CD4-positive, CD25-positive, alpha-beta regulatory T cell (primary cell): ENCODE measurements at regions not wholly inside any gene's neighbourhood (a gene's known extent, or its start where the extent isn't known, plus 50 kb on each side); places are given as distances from the start of the nearest gene placed in this dataset.
A peak's percentile ranks its signal among the peaks of the same experiment; 100 is the strongest.

ENCODE experiments used
- ATAC-seq, 2 donors: fragments of 150-1000 bp; cut with Tn5 transposase; one replicate each; pipeline ENCODE4 v1.10.0; 2021; ENCODE audit warnings: low read depth in 2 of 2, moderate number of reproducible peaks in 2 of 2, moderate library complexity in 1 of 2
- DNase-seq, 3 donors: peaks; one replicate each; pipeline versions ENCODE4 v3.0.0 to v3.0.0-alpha.2; 2012 to 2022; ENCODE audit warnings: mixed read lengths in 1 of 3
- H3K27ac ChIP-seq: one replicate; pipeline ENCODE4 v1.7.0; 2013; ENCODE audit warnings: mild to moderate bottlenecking, low read length; ENCODE audit not compliant: insufficient read depth, poor library complexity, severe bottlenecking
- H3K27me3 ChIP-seq: one replicate; pipeline ENCODE4 v1.7.0; 2013; ENCODE audit warnings: low read length; ENCODE audit not compliant: control insufficient read depth, insufficient read depth
- H3K36me3 ChIP-seq: one replicate; pipeline ENCODE4 v1.7.0; 2013; ENCODE audit warnings: mild to moderate bottlenecking, low read length, moderate library complexity; ENCODE audit not compliant: control insufficient read depth, insufficient read depth
- H3K4me1 ChIP-seq: 2 replicates; pipeline ENCODE4 v1.7.0; 2013; ENCODE audit warnings: mild to moderate bottlenecking, low read length; ENCODE audit not compliant: insufficient read depth, control insufficient read depth, poor library complexity, severe bottlenecking
- H3K4me3 ChIP-seq: one replicate; pipeline ENCODE4 v1.7.0; 2013; ENCODE audit warnings: low read depth, mild to moderate bottlenecking, low read length, moderate library complexity
- H3K9me3 ChIP-seq, 2 experiments: 1 replicate in 1 of 2; 2 replicates in 1 of 2; pipeline ENCODE4 v1.7.0; 2013; ENCODE audit warnings: low read length in 2 of 2, mild to moderate bottlenecking in 1 of 2, moderate library complexity in 1 of 2; ENCODE audit not compliant: control insufficient read depth in 2 of 2
- H3K27ac Mint-ChIP-seq, 3 donors: one replicate each; pipeline ENCODE4 v1.8.0; 2020 to 2022; ENCODE audit warnings: mild to moderate bottlenecking in 3 of 3, mixed read lengths in 3 of 3, moderate library complexity in 2 of 3
- H3K27me3 Mint-ChIP-seq: one replicate; pipeline ENCODE4 v1.8.0; 2022; ENCODE audit warnings: mild to moderate bottlenecking, mixed read lengths
- H3K36me3 Mint-ChIP-seq: one replicate; pipeline ENCODE4 v1.8.0; 2020; ENCODE audit warnings: mixed read lengths
- H3K4me1 Mint-ChIP-seq, 4 donors: one replicate each; pipeline ENCODE4 v1.8.0; 2020 to 2022; ENCODE audit warnings: mixed read lengths in 4 of 4, mild to moderate bottlenecking in 1 of 4
- H3K4me3 Mint-ChIP-seq, 4 donors: one replicate each; pipeline ENCODE4 v1.8.0; 2020 to 2022; ENCODE audit warnings: mild to moderate bottlenecking in 4 of 4, mixed read lengths in 4 of 4, moderate library complexity in 3 of 4
- H3K9me3 Mint-ChIP-seq, 7 donors: one replicate each; pipeline ENCODE4 v1.8.0; 2020 to 2022; ENCODE audit warnings: mixed read lengths in 7 of 7, mild to moderate bottlenecking in 3 of 7, moderate library complexity in 2 of 7

DNA sequence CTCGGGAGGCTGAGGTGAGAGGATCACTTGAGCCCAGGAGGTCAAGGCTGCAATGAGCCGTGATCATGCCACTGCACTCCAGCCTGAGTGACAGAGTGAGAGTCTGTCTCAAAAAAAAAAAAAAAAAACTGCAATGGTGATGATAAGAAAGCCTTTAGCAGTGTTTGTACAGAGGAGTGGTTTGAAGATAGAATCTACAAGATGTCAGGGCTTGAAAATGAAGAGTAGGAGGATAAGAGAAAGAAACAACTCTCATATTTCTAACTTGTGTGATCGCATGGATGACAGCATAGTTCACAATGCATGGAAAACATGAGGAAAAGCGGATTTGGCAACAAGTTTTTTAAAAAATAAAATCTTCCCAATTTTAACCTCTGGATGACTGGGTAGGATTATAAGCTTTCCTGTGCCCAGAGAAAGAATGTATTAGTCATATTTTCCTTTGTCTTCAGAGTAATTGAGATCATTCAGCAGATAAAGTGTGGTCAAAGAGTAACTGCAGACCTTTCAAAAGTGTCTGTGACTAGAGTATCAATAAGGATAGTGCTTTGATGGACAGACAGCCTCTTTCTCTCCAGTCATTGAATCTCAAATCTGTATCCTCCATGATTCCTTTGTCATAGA lies 328.1 kb downstream of the CASP12 start:
- H3K27me3 Mint-ChIP-seq: no peaks in the 10 kb centered on the region
- H3K36me3 ChIP-seq: no peaks in the 10 kb centered on the region

DNA sequence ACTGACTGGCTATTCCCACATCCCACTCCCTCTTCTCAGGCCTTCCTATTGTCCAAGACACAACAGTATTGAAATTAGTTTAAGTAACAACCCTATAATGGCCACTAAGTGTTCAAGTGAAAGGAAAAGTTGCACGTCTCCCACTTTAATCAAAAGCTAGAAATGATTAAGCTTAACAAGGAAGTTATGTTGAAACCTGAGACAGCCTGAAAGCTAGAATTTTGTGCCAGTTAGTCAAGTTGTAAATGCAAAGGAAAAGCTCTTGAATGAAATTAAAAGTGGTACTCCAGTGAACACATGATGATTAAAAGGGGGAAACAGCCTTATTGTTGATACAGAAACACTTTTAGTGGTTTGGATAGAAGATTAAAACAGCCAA lies 332.7 kb downstream of the CASP12 start:
- no peaks in the 10 kb centered on the region for H3K4me1 Mint-ChIP-seq
- Histone ChIP-seq H3K36me3 (no peaks in the 10 kb centered on the region), H3K9me3 (no peaks in the 10 kb centered on the region), H3K4me1 (no peaks in the 10 kb centered on the region), H3K27ac (no peak overlapping the region), H3K4me3 (no peak overlapping the region), H3K27me3 (no peaks in the 10 kb centered on the region)
- H3K27me3 Mint-ChIP-seq: no peaks in the 10 kb centered on the region
- H3K9me3 Mint-ChIP-seq: peaks cover 0 to 6% (median 2%) of the 10 kb centered on the region in 7 donors
- no peaks in the 10 kb centered on the region for H3K36me3 Mint-ChIP-seq
- DNase-seq (no peak), ATAC-seq (no peak)
- H3K4me3 Mint-ChIP-seq: no peak overlapping the region
- no peak overlapping the region for H3K27ac Mint-ChIP-seq

More for the DNA sequence above, 328.1 kb downstream of the CASP12 start:
- Mint-ChIP-seq H3K27ac (no peak overlapping the region), H3K9me3 (peaks cover 0 to 8% (median 6%) of the 10 kb centered on the region in 7 donors), H3K36me3 (no peaks in the 10 kb centered on the region), H3K4me3 (no peak overlapping the region), H3K4me1 (no peaks in the 10 kb centered on the region)
- H3K4me1 ChIP-seq: no peaks in the 10 kb centered on the region
- H3K27ac ChIP-seq: no peak overlapping the region
- DNase-seq (no peak), ATAC-seq (no peak)
- no peaks in the 10 kb centered on the region for H3K27me3 ChIP-seq
- H3K9me3 ChIP-seq: no peaks in the 10 kb centered on the region
- no peak overlapping the region for H3K4me3 ChIP-seq

DNA sequence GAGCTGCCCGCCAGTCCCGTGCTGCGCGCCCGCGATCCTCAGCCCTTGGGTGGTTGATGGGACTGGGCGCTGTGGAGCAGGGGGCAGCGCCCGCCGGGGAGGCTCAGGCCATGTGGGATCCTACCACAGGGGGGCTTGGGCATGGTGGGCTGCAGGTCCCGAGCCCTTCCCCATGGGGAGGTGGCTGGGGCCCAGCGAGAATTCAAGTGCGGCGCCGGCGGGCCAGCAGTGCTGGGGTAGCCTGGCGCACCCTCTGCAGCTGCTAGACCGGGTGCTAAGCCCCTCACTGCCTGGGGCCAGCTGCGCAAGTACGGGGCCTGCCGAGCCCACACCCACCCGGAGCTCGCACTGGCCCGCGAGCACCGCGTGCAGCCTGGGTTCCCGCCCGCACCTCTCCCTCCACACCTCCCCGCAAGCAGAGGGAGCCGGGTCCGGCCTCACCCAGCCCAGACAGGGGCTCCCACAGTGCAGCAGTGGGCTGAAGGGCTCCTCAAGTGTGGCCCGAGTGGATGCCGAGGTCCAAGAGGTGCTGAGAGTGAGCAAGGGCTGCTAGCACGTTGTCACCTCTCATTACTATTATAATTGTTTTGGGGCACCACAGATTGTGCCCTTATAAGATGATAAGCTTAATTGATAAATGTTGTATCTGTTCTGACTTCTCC lies 333.2 kb downstream of the CASP12 start:
- DNase-seq: no peak
- no peak overlapping the region for H3K27ac Mint-ChIP-seq
- no peak overlapping the region for H3K4me3 Mint-ChIP-seq
- H3K36me3 Mint-ChIP-seq: no peaks in the 10 kb centered on the region
- Histone ChIP-seq H3K9me3 (no peaks in the 10 kb centered on the region), H3K4me3 (no peak overlapping the region), H3K36me3 (no peaks in the 10 kb centered on the region), H3K27ac (no peak overlapping the region), H3K4me1 (no peaks in the 10 kb centered on the region), H3K27me3 (no peaks in the 10 kb centered on the region)
- ATAC-seq: no peak
- no peaks in the 10 kb centered on the region for H3K4me1 Mint-ChIP-seq
- peaks cover 0 to 6% (median 2%) of the 10 kb centered on the region in 7 donors for H3K9me3 Mint-ChIP-seq
- H3K27me3 Mint-ChIP-seq: no peaks in the 10 kb centered on the region

DNA sequence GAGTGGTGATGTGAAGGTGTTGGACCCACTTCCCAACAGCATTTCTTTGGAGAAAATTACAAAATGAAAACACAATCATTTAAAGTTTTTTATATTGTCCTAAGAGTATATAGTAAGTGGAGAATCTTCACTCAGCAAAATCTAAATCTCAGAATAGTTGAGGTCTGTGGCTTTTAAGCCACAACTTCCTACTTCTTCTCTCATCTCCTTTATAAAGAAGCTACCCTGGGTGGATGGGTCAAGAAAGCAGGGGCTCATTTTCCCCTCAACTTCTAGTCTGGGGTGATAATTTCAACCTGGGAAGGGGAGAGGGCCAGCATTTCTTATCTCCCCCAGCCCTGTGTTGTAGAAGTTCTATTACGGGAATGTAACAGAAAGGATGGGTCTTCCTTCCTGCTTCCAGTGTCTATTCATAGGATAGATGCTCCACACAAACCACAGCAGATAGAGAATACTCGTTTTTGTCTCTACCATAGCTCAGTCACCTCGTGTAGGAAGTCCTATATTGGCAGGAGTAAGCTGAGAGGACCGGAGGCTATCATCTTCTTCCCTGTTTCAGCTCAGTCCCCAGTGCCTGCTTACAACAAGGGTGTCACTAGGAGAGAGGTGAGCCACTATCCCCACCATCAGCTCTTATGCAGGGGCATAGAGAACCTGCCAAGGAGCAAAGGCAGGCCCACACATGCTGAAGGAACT lies 341.5 kb downstream of the CASP12 start:
- DNase-seq (no peak), ATAC-seq (no peak)
- Mint-ChIP-seq H3K4me3 (peak overlapping the region in 1 of 4 donors; percentile 70), H3K9me3 (peaks cover 0 to 4% (median 0%) of the 10 kb centered on the region in 7 donors), H3K27ac (no peak overlapping the region), H3K4me1 (peaks cover 0 to 8% (median 0%) of the 10 kb centered on the region in 4 donors), H3K36me3 (no peaks in the 10 kb centered on the region), H3K27me3 (peaks cover 12% of the 10 kb centered on the region)
- Histone ChIP-seq H3K36me3 (no peaks in the 10 kb centered on the region), H3K4me3 (no peak overlapping the region), H3K9me3 (no peaks in the 10 kb centered on the region), H3K4me1 (no peaks in the 10 kb centered on the region), H3K27ac (no peak overlapping the region), H3K27me3 (peaks cover 5% of the 10 kb centered on the region)

DNA sequence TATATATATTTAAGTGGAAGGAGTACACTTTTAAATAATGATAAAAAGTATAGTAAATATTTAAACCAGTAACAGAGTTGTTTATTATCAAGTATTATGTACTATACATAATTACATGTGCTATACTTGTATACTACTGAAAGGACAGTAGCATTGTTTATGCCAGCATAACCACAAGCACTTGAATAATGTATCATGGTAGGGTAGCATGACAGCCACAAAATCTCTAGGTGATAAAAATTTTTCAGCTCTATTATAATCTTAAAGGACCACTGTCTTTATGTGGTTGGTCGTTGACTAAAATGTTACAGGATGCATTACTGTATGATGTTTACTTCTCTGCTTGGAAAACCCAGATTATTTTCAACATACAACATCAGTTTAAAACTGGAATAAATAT lies 349.2 kb downstream of the CASP12 start:
- DNase-seq (no peak), ATAC-seq (peak in 1 of 2 donors; percentile 16)
- Mint-ChIP-seq H3K27me3 (peaks cover 4% of the 10 kb centered on the region), H3K4me3 (no peak overlapping the region), H3K4me1 (peaks cover 0 to 7% (median 0%) of the 10 kb centered on the region in 4 donors), H3K9me3 (peaks cover 0 to 1% (median 0%) of the 10 kb centered on the region in 7 donors), H3K27ac (no peak overlapping the region), H3K36me3 (no peaks in the 10 kb centered on the region)
- Histone ChIP-seq H3K27ac (no peak overlapping the region), H3K27me3 (no peaks in the 10 kb centered on the region), H3K9me3 (no peaks in the 10 kb centered on the region), H3K36me3 (no peaks in the 10 kb centered on the region), H3K4me1 (no peaks in the 10 kb centered on the region), H3K4me3 (no peak overlapping the region)

DNA sequence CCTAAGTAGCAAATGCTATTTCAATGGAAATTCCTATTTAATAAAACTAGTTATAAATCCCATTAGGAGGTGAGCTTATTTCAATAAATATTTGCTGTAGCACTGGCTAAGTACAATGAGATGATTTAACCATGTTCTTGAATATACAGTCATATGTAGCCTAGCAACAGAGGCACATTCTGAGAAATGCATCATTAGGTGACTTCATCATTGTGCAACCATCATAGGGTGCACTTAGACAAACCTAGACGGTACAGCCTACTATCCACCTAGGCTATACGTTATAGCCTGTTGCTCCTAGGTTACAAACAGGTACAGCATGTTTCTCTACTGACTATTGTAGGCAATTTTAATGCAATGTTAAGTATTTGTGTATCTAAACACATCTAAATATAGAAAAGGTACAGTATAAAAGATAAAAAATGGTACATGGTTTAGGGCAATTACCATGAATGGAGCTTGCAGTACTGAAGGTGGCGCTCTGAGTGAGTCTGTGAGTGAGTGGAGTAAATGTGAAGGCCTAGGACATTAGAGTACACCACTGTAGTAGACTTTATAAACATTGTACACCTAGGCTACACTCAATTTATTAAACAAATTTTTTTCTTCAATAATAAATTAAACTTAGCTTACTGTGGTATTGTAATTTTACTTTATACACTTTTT lies 350.1 kb downstream of the CASP12 start:
- Histone ChIP-seq H3K27me3 (no peaks in the 10 kb centered on the region), H3K36me3 (no peaks in the 10 kb centered on the region), H3K9me3 (no peaks in the 10 kb centered on the region), H3K4me3 (no peak overlapping the region), H3K4me1 (no peaks in the 10 kb centered on the region), H3K27ac (no peak overlapping the region)
- peaks cover 0 to 4% (median 0%) of the 10 kb centered on the region in 7 donors for H3K9me3 Mint-ChIP-seq
- peaks cover 0 to 7% (median 0%) of the 10 kb centered on the region in 4 donors for H3K4me1 Mint-ChIP-seq
- H3K27me3 Mint-ChIP-seq: peaks cover 4% of the 10 kb centered on the region
- no peak overlapping the region for H3K4me3 Mint-ChIP-seq
- DNase-seq (peak in 1 of 3 donors; percentile 27), ATAC-seq (no peak)
- no peak overlapping the region for H3K27ac Mint-ChIP-seq
- no peaks in the 10 kb centered on the region for H3K36me3 Mint-ChIP-seq

DNA sequence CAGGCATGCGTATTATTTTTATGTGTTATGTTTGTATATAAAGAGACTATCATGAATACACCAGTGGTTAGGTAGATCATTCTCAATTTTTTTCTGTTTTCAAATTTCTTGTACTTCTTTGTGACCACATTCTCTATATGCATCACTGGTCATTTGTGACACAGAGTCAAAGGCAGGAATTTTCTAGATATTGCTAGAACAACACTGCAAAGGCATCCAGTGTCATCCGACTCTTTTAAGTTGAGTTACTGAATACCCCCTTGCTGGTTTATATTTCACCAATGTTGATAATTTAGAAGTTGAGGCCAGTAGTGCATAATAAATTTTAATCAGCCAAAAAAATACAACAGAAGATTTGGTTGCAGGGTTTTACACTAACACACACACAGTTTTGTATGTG lies 351.8 kb downstream of the CASP12 start:
- Histone ChIP-seq H3K4me3 (no peak overlapping the region), H3K36me3 (no peaks in the 10 kb centered on the region), H3K9me3 (no peaks in the 10 kb centered on the region), H3K27ac (no peak overlapping the region), H3K4me1 (no peaks in the 10 kb centered on the region), H3K27me3 (no peaks in the 10 kb centered on the region)
- ATAC-seq: no peak
- no peak overlapping the region for H3K4me3 Mint-ChIP-seq
- no peak overlapping the region for H3K27ac Mint-ChIP-seq
- H3K4me1 Mint-ChIP-seq: peaks cover 0 to under 1% (median 0%) of the 10 kb centered on the region in 4 donors
- H3K27me3 Mint-ChIP-seq: peaks cover 4% of the 10 kb centered on the region
- DNase-seq: no peak
- H3K9me3 Mint-ChIP-seq: peaks cover 0 to 4% (median 0%) of the 10 kb centered on the region in 7 donors
- no peaks in the 10 kb centered on the region for H3K36me3 Mint-ChIP-seq
